ENCODE measurements at regions not wholly inside any gene's neighbourhood (a gene's known extent, or its start where the extent isn't known, plus 50 kb on each side); places are given as distances from the start of the nearest gene placed in this dataset.

DNA sequence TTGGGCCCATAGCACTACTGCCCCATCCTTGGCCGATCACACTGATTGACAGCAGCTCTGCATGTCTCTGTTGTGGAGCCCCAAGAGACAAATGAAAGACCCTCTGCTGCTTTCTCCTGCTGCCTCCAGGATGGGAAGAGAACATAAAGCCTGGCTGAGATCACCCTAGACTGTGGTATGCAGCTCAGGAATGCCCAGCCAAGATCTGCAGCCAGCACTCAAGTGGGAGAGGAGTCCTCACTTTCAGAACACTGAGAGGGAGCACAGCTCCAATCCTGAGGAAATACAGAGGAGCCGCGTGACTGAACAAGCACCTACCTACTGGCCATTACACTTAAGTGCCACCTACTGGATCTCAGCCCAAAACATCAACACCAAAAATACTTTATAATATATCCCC lies 203.0 kb downstream of the POSTN start:
- Histone ChIP-seq H3K36me3 (ENCODE audit: control insufficient read depth in 2 of 3, insufficient read depth in 3 of 3, low read length in 3 of 3) (no peaks in the 10 kb centered on the region), H3K9ac (ENCODE audit: low read length in 3 of 3) (no peak overlapping the region), H3K4me1 (ENCODE audit: control insufficient read depth in 2 of 3, insufficient read depth in 2 of 3, low read depth in 1 of 3, low read length in 3 of 3) (no peaks in the 10 kb centered on the region), H3K4me3 (ENCODE audit: low read length in 3 of 3) (no peak overlapping the region), H3K27ac (ENCODE audit: low read depth in 2 of 2, low read length in 2 of 2) (no peak overlapping the region), H3K27me3 (ENCODE audit: control insufficient read depth, insufficient read depth, low read length) (no peaks in the 10 kb centered on the region), H3K9me3 (ENCODE audit: control insufficient read depth in 2 of 3, insufficient read depth in 1 of 3, low read length in 3 of 3) (no peaks in the 10 kb centered on the region)
- DNase-seq (no peak), FAIRE-seq (no peak)
- intact Hi-C loops (cut with DNase I) = no loop called here
- TF ChIP-seq, protein P1, sequence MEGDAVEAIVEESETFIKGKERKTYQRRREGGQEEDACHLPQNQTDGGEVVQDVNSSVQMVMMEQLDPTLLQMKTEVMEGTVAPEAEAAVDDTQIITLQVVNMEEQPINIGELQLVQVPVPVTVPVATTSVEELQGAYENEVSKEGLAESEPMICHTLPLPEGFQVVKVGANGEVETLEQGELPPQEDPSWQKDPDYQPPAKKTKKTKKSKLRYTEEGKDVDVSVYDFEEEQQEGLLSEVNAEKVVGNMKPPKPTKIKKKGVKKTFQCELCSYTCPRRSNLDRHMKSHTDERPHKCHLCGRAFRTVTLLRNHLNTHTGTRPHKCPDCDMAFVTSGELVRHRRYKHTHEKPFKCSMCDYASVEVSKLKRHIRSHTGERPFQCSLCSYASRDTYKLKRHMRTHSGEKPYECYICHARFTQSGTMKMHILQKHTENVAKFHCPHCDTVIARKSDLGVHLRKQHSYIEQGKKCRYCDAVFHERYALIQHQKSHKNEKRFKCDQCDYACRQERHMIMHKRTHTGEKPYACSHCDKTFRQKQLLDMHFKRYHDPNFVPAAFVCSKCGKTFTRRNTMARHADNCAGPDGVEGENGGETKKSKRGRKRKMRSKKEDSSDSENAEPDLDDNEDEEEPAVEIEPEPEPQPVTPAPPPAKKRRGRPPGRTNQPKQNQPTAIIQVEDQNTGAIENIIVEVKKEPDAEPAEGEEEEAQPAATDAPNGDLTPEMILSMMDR (IDR thresholded peaks at IDR 0.05; ENCODE audit: borderline replicate concordance, extremely low read depth, insufficient read depth) = no peak

DNA sequence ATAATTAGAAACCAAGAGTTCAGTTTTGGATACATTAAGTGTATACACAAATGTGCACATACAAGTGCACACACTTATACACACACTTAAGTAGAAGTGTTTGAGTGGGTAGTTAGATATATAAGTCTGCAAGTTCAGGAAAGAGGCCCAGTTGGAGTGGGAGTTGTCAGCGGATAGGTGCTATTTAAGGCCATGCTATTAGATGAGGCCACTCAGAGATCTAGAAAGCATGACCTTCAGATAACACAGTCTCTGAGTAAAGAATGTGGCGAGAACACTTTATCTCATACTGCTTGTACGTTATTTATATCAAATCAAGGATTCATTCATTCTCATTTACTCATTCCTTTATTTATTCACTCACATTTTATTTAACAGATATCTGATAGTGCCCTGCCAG lies 206.2 kb downstream of the POSTN start:
- Histone ChIP-seq H3K4me3 (ENCODE audit: low read length in 3 of 3) (no peak overlapping the region), H3K4me1 (ENCODE audit: control insufficient read depth in 2 of 3, insufficient read depth in 2 of 3, low read depth in 1 of 3, low read length in 3 of 3) (no peaks in the 10 kb centered on the region), H3K27me3 (ENCODE audit: control insufficient read depth, insufficient read depth, low read length) (no peaks in the 10 kb centered on the region), H3K9ac (ENCODE audit: low read length in 3 of 3) (no peak overlapping the region), H3K36me3 (ENCODE audit: control insufficient read depth in 2 of 3, insufficient read depth in 3 of 3, low read length in 3 of 3) (no peaks in the 10 kb centered on the region), H3K9me3 (ENCODE audit: control insufficient read depth in 2 of 3, insufficient read depth in 1 of 3, low read length in 3 of 3) (no peaks in the 10 kb centered on the region), H3K27ac (ENCODE audit: low read depth in 2 of 2, low read length in 2 of 2) (no peak overlapping the region)
- FAIRE-seq (no peak), DNase-seq (no peak)
- TF ChIP-seq, protein P1 (IDR thresholded peaks at IDR 0.05; ENCODE audit: borderline replicate concordance, extremely low read depth, insufficient read depth) = no peak
- intact Hi-C loops (cut with DNase I) = no loop called here

DNA sequence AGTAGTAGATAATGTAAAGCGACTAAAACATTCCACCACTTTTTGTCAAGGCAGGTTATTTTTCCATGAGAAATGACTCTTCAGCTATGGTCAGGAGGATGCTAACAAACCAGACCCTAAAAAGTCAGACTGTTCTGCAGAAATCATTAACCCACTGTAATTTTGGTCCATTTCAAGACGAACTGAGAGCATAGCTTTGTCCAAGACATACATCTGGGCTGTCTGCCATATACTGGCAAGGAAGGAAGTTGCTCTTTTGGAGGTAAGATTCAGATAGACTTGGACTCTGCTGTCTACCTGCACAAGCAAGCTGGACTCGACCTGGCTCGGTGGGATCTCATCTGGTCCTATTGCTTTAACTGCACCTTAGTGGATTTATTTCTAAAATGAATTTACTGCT lies 207.8 kb downstream of the POSTN start:
- no peaks in the 10 kb centered on the region for H3K36me3 ChIP-seq (ENCODE audit: control insufficient read depth in 2 of 3, insufficient read depth in 3 of 3, low read length in 3 of 3)
- TF ChIP-seq, protein P1 (IDR thresholded peaks at IDR 0.05; ENCODE audit: borderline replicate concordance, extremely low read depth, insufficient read depth) = no peak
- H3K4me3 ChIP-seq (ENCODE audit: low read length in 3 of 3) = no peak overlapping the region
- H3K27ac ChIP-seq (ENCODE audit: low read depth in 2 of 2, low read length in 2 of 2) = no peak overlapping the region
- H3K27me3 ChIP-seq (ENCODE audit: control insufficient read depth, insufficient read depth, low read length) = no peaks in the 10 kb centered on the region
- no peaks in the 10 kb centered on the region for H3K9me3 ChIP-seq (ENCODE audit: control insufficient read depth in 2 of 3, insufficient read depth in 1 of 3, low read length in 3 of 3)
- no peak overlapping the region for H3K9ac ChIP-seq (ENCODE audit: low read length in 3 of 3)
- H3K4me1 ChIP-seq (ENCODE audit: control insufficient read depth in 2 of 3, insufficient read depth in 2 of 3, low read depth in 1 of 3, low read length in 3 of 3) = no peaks in the 10 kb centered on the region
- FAIRE-seq = no peak
- no peak for DNase-seq
- intact Hi-C loops (cut with DNase I) = no loop called here

DNA sequence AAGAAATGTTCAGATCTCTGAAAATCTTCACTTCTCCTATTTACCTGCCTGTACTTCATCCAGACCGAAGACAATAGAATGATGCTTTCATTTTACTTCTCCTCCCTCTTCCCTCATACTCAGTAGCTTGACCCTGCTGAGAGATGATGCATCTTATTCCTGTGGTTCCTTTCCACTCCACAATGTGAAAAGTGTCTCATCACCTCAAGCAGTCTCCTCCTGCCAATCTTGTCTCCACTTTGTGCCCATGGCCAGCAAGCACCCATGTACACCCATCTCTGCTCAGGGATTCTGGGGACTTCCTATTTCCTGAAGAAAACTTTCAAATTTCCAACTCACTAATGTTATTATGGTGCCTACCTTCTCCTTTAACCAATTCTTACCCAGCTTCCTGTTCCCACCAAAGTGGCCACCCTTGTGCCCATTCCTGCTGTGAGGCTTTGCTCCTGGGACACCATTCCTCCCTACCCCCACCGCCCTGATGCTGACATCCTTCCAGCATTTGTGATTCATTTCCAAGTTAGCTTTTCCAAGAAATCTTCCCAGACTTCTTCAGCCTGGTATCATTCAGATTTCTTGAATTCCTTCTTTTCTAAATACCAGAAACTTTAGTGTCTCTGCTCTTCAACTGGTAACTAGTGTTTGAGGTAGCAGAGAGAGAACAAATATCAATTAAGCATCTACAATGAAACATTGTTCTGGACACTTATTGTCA lies 212.5 kb downstream of the POSTN start:
- DNase-seq (no peak), FAIRE-seq (no peak)
- Histone ChIP-seq H3K9ac (ENCODE audit: low read length in 3 of 3) (no peak overlapping the region), H3K36me3 (ENCODE audit: control insufficient read depth in 2 of 3, insufficient read depth in 3 of 3, low read length in 3 of 3) (no peaks in the 10 kb centered on the region), H3K4me3 (ENCODE audit: low read length in 3 of 3) (no peak overlapping the region), H3K4me1 (ENCODE audit: control insufficient read depth in 2 of 3, insufficient read depth in 2 of 3, low read depth in 1 of 3, low read length in 3 of 3) (no peaks in the 10 kb centered on the region), H3K9me3 (ENCODE audit: control insufficient read depth in 2 of 3, insufficient read depth in 1 of 3, low read length in 3 of 3) (no peaks in the 10 kb centered on the region), H3K27ac (ENCODE audit: low read depth in 2 of 2, low read length in 2 of 2) (no peak overlapping the region), H3K27me3 (ENCODE audit: control insufficient read depth, insufficient read depth, low read length) (no peaks in the 10 kb centered on the region)
- intact Hi-C loops (cut with DNase I) = no loop called here
- TF ChIP-seq, protein P1 (IDR thresholded peaks at IDR 0.05; ENCODE audit: borderline replicate concordance, extremely low read depth, insufficient read depth) = no peak
